Stimulated activated CD8-positive, alpha-beta memory T cell treated with anti-CD3 and anti-CD28 coated beads, Interleukin-4, amount 100 ng/mL, for 1 hour (primary cell): ENCODE measurements at regions not wholly inside any gene's neighbourhood (a gene's known extent, or its start where the extent isn't known, plus 50 kb on each side); places are given as distances from the start of the nearest gene placed in this dataset.
"Not testable (repeated sequence)": the region's sequence is repeated elsewhere in the genome, so short reads cannot be mapped to it uniquely, and the experiment has no call there.

ENCODE experiments used
- DNase-seq, 2 donors: peaks; one replicate each; pipeline ENCODE4 v3.0.0-alpha.2; 2020; ENCODE audit warnings: low read depth in 2 of 2, low spot score in 1 of 2

- DNase-seq: no peak
These were observed 905.2 kb downstream of the TRAM1L1 start for GRCh38 chr4:116180157-116180601.

- DNase-seq: not testable (repeated sequence)
These were observed 934.0 kb downstream of the TRAM1L1 start for GRCh38 chr4:116151371-116151770.

GRCh38 chr4:116150152-116150551, 935.2 kb downstream of the TRAM1L1 start:
- no peak for DNase-seq

GRCh38 chr4:116143198-116143597, 942.2 kb downstream of the TRAM1L1 start:
- no peak for DNase-seq

- no peak for DNase-seq
These were observed 952.4 kb downstream of the TRAM1L1 start for GRCh38 chr4:116132946-116133345.

- DNase-seq: no peak
These were observed 958.6 kb downstream of the TRAM1L1 start for GRCh38 chr4:116126794-116127193.

- no peak for DNase-seq
These were observed 963.3 kb downstream of the TRAM1L1 start for GRCh38 chr4:116122124-116122523.

GRCh38 chr4:116118221-116118620, 967.2 kb downstream of the TRAM1L1 start:
- DNase-seq: no peak

GRCh38 chr4:116112861-116113260, 972.5 kb downstream of the TRAM1L1 start:
- not testable (repeated sequence) for DNase-seq

- DNase-seq: no peak
These were observed 974.7 kb downstream of the TRAM1L1 start for GRCh38 chr4:116110713-116111112.

GRCh38 chr4:116108606-116109005, 976.8 kb downstream of the TRAM1L1 start:
- no peak for DNase-seq

- DNase-seq: no peak
These were observed 984.1 kb downstream of the TRAM1L1 start for GRCh38 chr4:116101321-116101720.

GRCh38 chr4:116099596-116099995, 985.8 kb downstream of the TRAM1L1 start:
- no peak for DNase-seq

- not testable (repeated sequence) for DNase-seq
These were observed 983.9 kb upstream of the NDST4 start for GRCh38 chr4:116097353-116097752.

GRCh38 chr4:116092961-116093360, 979.5 kb upstream of the NDST4 start:
- DNase-seq: no peak

- DNase-seq: no peak
These were observed 975.4 kb upstream of the NDST4 start for GRCh38 chr4:116088771-116089170.

GRCh38 chr4:116082808-116083366, 969.5 kb upstream of the NDST4 start:
- DNase-seq: no peak

GRCh38 chr4:116073051-116073450, 959.6 kb upstream of the NDST4 start:
- no peak for DNase-seq

- DNase-seq: no peak
These were observed 956.9 kb upstream of the NDST4 start for GRCh38 chr4:116070283-116070682.

- DNase-seq: no peak
These were observed 953.4 kb upstream of the NDST4 start for GRCh38 chr4:116066711-116067245.

- no peak for DNase-seq
These were observed 950.9 kb upstream of the NDST4 start for GRCh38 chr4:116064331-116064730.

GRCh38 chr4:116059361-116059760, 945.9 kb upstream of the NDST4 start:
- DNase-seq: no peak

- no peak for DNase-seq
These were observed 944.7 kb upstream of the NDST4 start for GRCh38 chr4:116058129-116058528.
